HG03108 (cell line): ENCODE measurements at regions not wholly inside any gene's neighbourhood (a gene's known extent, or its start where the extent isn't known, plus 50 kb on each side); places are given as distances from the start of the nearest gene placed in this dataset.

Experiments used
- ATAC-seq: cut with Tn5 transposase; IDR thresholded peaks from one replicate; pipeline ENCODE4 v1.9.1; 2021; ENCODE audit warnings: moderate library complexity; ENCODE audit not compliant: unreplicated experiment

DNA sequence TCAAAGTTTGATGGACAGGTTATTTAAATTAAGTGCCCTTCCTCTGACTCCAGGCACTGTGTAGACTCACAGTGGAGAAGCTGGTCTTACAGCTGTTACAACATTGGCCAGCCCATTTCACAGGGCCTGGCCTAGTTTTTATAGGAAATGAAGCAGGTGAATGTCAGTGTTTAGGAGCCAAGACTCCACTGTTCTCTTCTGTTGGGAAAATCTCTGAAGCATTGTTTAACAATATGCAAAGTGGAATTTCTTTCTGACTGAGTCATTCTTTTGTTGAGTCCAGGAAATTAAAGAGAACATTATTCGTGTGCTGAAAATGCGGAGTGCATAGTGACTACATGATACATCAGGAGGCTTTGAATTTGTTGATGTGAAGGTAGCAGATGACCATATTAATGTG is 64.7 kb downstream of the ARRDC4 start:
- no peak for ATAC-seq

DNA sequence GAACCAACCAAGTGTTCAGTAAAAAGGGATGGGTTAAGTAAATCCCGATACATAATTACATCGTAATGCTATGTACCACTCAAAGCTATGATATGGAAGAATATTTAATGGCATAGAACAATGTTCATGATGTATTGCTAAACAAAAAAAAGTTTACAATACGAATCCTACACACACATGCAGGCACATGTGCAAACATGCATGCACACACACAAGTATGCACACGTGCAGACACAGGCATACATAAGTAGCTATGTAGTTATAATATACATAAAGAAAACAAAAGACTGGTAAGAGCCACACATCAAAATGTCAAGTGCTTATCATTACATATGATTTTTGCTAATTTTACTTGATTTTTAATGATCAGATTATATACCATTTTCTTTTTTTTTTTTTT is 74.2 kb downstream of the ARRDC4 start:
- no peak for ATAC-seq

DNA sequence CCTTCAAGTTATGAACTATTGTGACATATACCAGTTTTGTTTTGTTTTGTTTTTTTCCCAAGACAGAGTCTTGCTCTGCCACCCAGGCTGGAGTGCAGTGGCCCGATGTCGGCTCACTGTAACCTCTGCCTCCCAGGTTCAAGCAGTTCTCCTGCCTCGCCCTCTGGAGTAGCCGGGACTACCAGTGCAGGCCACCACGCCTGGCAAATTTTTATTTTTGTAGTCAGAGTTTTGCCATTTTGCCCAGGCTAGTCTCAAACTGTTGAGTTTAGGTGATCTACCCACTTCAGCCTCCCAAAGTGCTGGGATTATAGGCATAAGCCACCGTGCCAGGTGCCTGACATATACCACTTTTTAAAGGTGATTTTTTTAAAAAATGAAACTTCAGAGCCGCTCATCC is 74.6 kb downstream of the ARRDC4 start:
- no peak for ATAC-seq

DNA sequence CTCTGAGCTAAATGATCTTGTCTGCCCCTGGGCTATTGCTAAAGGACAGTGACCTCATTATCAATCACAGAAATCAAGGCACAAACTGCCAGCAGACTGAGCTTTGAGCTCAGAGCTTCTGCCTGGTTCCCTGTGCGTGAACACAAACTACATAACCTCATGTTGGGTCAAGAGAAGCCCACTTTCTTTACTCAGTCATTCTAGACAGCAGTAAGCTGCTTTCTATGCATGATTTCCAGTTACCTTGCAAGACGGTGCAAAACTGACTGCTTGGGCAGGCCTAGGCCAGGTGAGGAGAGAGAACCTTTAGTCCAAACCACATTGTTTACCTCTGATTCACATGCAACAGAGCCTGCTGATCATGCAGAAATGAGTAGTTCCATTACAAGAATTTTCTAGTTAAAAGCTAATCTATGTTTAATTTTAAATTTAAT is 75.1 kb downstream of the ARRDC4 start:
- ATAC-seq = no peak

DNA sequence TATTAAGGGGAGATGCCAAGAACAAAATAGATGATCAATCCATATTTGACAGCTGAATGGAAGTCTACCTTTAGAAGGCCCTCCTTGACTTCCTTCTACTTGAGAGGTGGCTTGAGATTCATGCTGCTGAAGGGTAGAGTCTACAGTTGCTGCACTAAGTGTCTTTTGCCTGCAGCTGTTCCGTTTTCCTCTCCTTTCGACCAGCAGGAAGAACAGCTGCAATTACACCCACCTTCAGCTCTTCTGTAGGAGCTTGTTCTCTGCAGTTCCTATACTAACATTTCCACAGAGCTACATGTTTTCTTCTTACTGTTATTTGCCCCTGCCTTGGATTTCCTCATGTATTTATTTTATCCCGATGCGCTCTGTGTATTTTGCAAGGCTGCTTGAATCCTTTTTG is 79.1 kb downstream of the ARRDC4 start:
- ATAC-seq = no peak

DNA sequence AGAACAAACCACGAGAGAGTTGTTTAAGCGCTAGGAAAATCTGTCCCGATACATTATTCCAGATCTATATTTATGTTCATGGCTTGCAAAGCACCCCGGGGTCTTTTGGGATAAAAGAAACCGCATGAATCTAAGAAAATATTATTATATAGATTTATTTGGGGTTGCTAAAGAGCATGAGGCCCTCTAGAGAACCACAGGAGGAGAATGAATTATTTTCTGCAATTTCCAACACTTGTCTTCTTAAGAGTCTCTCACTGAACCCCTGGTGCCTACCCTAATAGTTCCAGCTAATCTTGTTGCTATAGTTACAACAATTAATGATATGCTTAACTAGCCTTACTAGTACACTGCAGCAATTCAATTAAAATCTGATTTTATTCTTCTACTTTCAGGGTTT is 79.6 kb downstream of the ARRDC4 start:
- no peak for ATAC-seq

DNA sequence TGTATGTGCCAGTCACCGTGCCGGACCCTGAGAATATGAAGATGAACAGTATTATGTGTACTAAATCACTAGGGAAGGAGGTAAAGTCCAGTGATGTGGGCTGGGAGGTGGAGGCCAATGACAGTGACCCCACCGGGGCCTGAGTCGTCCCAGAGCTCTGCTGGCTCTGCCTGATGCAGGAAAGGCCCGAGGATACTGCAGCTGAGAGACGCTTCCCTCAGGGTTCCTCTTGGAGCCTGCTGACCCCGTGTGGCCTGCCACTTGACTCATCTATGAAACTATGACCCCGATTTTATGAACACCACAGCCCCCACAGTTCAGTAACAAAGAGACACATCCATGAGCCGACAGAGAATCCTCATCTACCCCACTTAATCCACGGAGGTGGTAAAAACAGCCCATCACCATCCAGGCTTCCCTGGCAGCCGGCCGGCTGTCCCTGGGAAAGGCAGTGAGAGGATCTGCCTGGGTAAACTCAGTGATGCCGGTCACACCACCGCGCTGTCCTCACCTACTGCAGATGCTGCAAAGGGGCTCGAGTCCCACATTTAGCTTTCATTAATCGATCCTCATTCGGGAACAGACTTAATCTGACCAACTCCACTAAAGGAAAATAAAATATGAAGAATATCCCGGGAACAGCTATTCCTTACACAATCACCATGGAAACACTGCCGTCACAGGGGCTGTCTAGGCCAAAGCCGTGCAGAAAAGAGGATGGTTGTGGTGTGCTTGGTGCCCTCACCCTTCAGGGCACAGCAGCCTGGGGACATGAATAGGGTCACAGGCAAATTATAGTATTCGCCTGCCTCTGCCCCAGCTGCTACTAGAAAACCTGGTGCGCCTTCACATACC is 82.9 kb downstream of the ARRDC4 start:
- no peak for ATAC-seq

DNA sequence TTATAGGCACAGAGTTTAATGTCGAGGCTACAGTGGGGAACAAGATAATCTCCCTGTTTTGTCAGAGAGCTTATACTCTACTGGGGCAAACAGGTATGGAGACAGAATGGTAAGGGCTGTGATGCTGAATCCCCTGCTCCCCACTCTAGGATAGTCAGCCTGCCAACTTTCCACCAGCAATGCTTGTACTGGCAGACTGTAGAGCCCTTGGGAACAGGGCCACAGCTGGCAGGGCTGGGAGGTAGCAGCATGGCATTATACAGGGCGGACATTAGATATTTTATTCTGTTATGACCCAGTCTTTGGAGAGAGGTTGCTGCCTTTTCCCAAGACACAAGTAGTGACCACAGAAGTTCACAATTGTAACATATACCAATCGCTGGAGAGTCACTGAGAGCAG is 91.2 kb downstream of the ARRDC4 start:
- no peak for ATAC-seq

DNA sequence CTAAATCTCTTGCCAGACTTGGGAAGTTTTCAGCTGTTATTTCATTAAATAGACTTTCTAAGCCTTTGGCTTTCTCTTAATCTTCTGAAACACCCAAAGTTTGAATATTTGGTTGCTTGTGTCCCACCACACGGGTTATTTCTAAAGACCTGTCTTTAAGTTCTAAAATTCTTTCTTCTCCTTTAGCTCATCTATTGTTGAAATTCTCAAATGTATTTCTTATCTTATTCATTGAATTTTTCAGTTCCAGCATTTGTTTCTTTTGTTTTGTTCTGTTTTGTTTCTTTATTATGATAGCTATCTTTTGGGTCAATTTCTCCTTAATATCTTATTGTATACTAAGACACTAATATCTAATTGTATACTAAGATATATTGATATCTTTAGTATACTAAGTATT is 97.0 kb downstream of the ARRDC4 start:
- ATAC-seq = no peak

DNA sequence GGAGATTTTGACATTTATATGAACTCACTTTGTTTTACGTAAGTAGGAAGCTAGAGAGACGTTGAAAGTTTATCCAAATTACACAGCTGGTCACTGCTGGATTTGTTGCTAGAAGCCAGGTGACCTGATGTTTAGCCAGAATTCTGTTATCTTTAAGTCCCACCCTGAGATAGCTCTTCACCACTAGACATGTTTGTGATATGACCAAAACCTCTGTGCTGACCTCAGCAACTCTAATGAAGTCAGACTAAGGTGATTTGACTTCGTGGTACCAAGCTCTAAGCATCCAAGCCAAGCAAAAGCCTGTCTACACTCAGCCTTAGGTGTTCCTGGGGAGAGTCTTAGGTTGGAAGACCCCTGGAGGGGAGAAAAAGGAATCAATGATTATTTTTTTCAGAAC is 102.4 kb downstream of the ARRDC4 start:
- ATAC-seq = no peak

DNA sequence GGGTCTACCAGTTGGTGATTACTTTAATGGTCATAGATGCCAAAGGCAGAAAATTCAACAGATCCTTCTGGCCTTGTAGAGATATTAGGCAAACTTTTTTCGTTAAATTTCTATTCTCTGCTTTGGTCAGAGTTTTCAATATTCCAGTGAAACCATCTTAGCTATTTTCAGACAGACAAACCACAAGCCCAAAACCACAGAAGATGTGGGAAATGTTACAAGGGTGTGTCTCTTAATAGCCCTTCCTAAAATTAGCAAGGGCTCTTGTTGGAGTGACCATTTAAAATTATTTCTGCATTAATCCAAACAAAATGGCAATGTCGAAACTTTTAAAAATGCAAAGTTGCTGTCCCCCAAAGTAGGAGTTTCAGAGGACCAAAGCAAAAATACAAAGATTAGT is 102.8 kb downstream of the ARRDC4 start:
- ATAC-seq = no peak

DNA sequence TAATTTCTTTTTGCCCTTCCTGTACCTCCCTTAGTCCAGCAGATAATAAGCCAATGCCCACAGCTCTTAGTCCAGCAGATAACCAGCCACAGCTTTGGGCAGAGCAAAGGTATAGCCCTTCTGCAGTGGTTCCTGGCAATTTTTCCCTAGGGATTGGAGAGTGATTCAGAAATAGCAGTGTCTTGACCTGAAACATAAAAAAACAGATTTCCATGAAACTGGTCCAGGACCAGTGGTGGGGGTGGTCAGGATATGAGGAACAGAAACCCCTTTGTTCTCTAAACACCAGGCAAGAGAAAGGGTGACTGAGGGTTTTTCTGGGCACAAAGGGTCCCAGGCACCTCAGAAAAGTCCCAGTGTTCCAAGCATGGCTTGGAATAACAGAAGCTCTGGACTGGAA is 103.4 kb downstream of the ARRDC4 start:
- ATAC-seq = no peak

DNA sequence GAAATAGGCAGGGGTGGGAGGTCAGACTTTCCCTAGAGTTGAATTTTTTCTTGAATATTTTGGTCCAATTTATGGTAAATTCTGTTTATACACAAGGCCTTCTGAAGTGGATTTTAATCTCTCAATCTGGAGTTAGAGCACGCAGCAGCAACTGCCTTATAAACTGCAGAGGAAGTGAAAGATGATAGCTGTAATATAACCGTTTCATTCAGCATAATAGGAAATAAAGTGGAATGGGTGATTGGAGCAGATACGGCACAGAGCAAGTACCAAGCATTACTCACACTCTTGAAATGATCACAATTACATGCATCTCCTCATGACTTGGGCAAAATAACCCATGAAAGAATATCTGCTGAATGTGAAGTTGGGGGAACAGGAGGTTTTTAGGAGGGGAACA is 106.8 kb downstream of the ARRDC4 start:
- no peak for ATAC-seq

DNA sequence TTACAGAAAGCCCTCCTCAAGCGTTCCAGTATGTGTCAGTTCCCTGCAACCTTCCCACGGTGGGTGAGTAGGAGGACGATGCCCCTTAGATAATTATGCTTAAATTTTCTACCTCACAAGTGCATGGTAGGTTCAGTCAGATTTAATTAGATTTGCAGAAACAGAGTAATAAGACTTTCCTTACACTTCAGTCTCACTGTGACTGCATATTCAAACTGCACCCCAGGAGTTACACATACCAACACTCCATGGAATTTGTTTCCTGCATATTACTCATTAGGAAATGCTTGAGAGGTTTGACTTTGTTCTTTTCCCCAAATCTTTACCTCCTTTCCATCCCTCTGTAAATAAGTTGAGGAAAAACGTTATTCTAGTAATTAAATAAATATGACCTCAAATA is 108.8 kb downstream of the ARRDC4 start:
- no peak for ATAC-seq

DNA sequence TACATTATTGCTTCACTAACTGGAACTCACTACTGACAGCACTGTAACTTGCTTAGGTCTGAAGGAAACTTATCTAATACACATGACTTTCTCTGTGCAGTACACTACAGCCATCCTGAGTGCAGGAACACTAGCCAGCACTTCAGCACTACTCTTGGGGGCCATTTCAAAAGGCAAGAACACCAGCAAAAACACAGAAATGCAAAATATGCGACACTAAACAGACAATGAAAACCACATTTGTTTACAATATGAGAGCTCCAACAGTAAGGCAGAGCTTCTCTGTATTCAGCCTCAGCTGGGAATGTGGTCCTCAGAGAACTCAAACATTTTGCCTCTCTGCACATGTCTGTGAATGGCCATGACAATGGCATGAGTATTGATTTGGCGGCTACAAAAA is 109.6 kb downstream of the ARRDC4 start:
- ATAC-seq = no peak

DNA sequence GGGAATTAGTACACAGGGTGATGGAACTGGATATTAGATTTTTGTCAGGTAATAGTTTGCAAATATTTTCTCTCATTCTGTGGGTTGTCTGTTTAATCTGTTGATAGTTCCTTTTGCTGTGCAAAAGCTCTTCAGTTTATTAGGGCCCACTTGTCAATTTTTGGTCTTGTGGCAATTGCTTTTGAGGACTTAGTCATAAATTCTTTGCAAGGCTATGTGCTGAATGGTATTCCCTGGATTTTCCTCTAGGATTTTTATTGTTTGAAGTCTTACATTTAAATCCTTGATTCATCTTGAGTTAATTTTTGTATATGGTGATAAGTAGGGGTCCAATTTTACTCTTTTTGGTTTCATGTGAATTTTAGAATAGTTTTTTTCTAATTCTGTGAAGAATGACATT is 111.3 kb downstream of the ARRDC4 start:
- ATAC-seq = no peak

DNA sequence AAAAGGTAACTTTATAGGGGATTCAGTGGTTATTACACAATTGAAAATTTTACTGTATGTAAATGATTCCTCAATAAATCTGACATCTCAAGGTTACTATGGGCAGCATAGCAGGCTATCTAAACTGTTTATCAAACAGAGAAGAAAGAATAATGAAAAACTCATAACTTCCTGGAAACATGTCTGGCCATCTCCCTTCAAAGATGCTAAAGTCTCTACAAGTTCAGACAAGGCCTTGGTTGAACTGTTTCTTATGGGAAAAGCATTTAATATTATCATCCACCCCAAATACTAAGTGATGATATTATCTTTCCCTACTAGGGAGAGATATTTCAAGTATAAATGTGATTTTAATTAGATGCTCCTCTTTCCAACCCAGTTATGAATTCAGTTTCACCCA is 114.9 kb downstream of the ARRDC4 start:
- ATAC-seq = no peak

DNA sequence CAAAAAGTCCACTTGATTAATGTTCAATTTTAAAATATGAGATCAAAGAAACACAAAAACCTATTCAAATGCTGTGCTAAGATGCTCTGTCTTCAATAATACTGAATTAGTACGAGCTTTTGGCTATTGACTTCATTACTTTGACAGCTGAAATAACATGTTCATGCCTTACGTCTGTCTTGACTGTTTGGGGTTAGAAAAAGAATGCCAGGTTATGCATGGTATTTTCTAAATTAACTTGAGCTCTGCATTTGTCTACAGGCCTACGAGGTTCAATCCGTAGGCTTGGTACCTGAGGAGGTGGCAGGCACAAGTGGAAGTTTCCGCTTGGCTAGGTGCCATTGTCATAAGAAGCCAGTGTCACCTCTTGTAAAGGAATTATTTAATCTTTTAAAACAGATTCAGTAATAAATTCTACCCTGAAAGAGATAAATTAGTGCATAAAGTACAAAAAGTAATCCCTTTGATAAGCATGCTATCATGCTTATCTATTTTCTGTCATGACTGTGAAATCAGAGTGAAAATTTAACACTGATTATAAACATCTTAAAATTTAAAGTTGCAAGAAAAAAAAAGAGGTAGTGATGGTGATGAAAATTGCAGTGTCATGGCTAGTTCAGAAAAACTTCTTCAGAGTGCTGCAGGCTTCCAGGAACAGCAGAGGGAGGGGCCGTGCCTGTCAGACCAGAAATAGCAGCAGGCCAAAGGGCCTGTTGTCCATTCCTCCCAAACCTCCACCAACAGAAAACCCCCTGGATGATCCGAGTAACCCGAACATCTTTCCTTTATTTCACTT is 115.7 kb downstream of the ARRDC4 start:
- no peak for ATAC-seq

DNA sequence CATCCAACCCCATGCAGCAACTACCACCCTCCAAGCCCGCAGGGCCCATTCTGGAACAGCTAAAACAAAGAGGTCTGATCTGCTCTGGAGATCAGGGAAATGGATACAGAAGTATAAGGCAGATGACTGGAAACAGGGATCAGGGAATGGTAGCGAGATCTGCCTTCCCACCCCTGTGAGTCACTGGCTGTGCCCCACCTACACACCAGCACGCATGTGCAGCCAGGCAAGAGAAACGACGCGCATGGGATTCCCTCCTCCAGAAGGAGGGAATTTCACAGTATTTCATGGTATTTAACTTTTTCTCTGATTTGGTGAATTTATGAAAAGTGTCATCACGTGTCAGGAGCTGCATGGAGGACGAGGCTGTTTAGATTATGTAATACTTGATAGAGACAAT is 116.7 kb downstream of the ARRDC4 start:
- ATAC-seq = no peak

DNA sequence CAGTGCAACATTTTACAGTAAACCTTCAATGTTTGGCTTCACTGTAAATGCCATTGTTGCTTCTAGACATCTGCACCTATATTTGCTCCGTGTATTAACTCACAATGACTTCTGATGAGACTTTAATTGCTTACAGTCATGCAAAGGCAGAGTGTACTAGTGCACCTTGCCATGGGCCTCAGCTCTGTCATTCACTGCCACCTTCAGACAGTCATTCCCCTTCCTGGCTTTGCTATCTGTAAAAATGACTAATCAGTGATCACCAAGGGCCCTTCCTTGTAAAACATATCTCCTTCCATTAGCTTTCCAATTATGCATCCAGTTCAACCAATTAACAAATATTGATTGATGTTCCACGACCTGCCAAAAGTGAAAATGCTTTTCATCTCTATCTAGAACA is 120.3 kb downstream of the ARRDC4 start:
- ATAC-seq = no peak

DNA sequence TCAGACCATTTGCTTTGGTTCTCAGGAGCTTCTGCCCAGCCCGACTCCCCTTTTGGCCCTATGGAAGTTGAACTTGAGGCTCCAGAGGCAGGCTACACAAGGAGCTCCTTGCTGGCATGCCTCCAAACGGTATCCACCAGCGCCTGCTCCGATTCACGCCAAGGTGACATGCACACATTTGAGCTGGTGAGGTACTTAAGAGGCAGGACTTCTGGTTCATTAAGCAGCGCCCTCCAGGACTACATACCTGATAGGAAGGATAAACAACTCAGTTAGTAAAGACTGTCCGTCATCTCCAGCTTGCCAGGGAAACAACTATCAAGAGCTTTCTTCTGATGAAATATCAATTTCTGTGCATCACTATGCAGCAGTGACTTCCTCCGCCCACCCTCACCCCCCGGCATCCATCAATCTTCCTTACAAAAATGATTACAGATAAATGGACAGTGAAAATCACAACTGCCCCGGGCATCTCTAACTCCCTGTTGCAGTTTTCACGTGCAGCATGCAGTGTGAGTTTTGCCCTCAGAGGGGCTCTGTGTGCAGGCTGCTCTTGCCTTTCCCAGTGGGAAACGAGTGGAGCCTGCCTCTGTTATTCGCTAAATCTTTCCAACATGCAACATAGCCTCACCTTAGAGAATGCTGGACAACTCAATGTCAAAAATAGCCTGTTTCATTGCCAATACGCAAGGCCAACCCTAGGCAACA is 122.9 kb downstream of the ARRDC4 start:
- ATAC-seq = no peak
